ENCODE measurements at regions not wholly inside any gene's neighbourhood (a gene's known extent, or its start where the extent isn't known, plus 50 kb on each side); places are given as distances from the start of the nearest gene placed in this dataset.

- TF ChIP-seq EZH2 (IDR thresholded peaks at IDR 0.05; ENCODE audit: borderline replicate concordance, insufficient read depth, low read depth, low read length, poor library complexity, severe bottlenecking) = no peak
- no peak for TF ChIP-seq CTCF (IDR thresholded peaks at IDR 0.05)
Observed at GRCh38 chr7:130975731-130976130, 241.7 kb upstream of the KLF14 start.

Data from B cell (primary cell).